ENCODE measurements at regions not wholly inside any gene's neighbourhood (a gene's known extent, or its start where the extent isn't known, plus 50 kb on each side); places are given as distances from the start of the nearest gene placed in this dataset.

- Histone ChIP-seq H4K5ac (ENCODE audit: low read depth, low read length) (no peak overlapping the region), H3K9me3 (ENCODE audit: control insufficient read depth, insufficient read depth, low read length) (no peaks in the 10 kb centered on the region), H3K18ac (ENCODE audit: low read depth, low read length) (no peak overlapping the region), H3K4ac (ENCODE audit: low read depth, low read length) (no peak overlapping the region), H3K79me1 (ENCODE audit: low read depth in 1 of 2, low read length in 2 of 2) (no peaks in the 10 kb centered on the region), H2BK120ac (ENCODE audit: low read depth, low read length) (no peak overlapping the region), H3K4me2 (ENCODE audit: low read depth, low read length) (no peak overlapping the region), H2BK15ac (ENCODE audit: low read depth, low read length) (no peak overlapping the region), H3K56ac (ENCODE audit: extremely low read depth, insufficient read depth, low read length) (no peak overlapping the region), H2AFZ (replicated peaks; ENCODE audit: low read length, poor library complexity) (no peak overlapping the region), H3K9me1 (ENCODE audit: insufficient read depth, low read length) (no peaks in the 10 kb centered on the region), H2BK5ac (ENCODE audit: low read depth, low read length, poor library complexity, severe bottlenecking) (no peak overlapping the region), H3K23ac (ENCODE audit: low read depth, low read length) (no peak overlapping the region), H3K27me3 (ENCODE audit: control insufficient read depth, insufficient read depth, low read length) (peaks cover 7% of the 10 kb centered on the region; the same call in 1 of the 2 replicates), H4K20me1 (ENCODE audit: insufficient read depth, low read length) (no peaks in the 10 kb centered on the region), H3K36me3 (ENCODE audit: control insufficient read depth, insufficient read depth, low read length) (no peaks in the 10 kb centered on the region), H3K27ac (ENCODE audit: insufficient read depth, low read length) (no peak overlapping the region), H2AK5ac (ENCODE audit: low read depth, low read length) (no peak overlapping the region), H3K14ac (replicated peaks; ENCODE audit: low read depth, low read length) (no peak overlapping the region), H3K9ac (ENCODE audit: low read depth, low read length) (no peak overlapping the region), H4K8ac (ENCODE audit: low read depth in 2 of 2, low read length in 2 of 2) (no peak overlapping the region), H4K91ac (ENCODE audit: insufficient read depth, low read depth, low read length) (no peak overlapping the region), H3K4me3 (ENCODE audit: insufficient read depth, low read depth, low read length) (no peak overlapping the region), H3K4me1 (ENCODE audit: control insufficient read depth, insufficient read depth, low read length) (0 out of 2 replicates have a peak, but pooled peaks cover 2% of the 10 kb centered on the region), H2AK9ac (replicated peaks; ENCODE audit: low read depth, low read length, poor library complexity) (no peak overlapping the region), H2BK20ac (ENCODE audit: low read depth, low read length) (no peak overlapping the region)
- WGBS, 2 experiments (ENCODE audit: extremely low coverage in 2 of 2, insufficient read length in 1 of 2), result no CpG with 5 or more reads among the region's 5 CpGs
- in situ Hi-C loops (cut with MboI; ENCODE audit: low sequenced_read_pairs) (no loop called here), intact Hi-C loops (cut with micrococcal nuclease) (no loop called here), dilution Hi-C loops (cut with HindIII; ENCODE audit: low sequenced_read_pairs, unreplicated experiment) (no loop called here)
- POLR2A ChIA-PET (ENCODE audit: unreplicated experiment), result no interaction called here
- CTCF ChIA-PET, result no interaction called here
- BruUV-seq (replicated peaks), result no TSS peak
- no peak for ATAC-seq (ENCODE audit: low read depth)
- no peak for DNase-seq
- no peak for TF ChIP-seq FOS (IDR thresholded peaks at IDR 0.05; ENCODE audit: low read depth, low read length)
Observed at GRCh38 chr20:22920898-22921297, 114.2 kb upstream of the SSTR4 start.
